Activated T-cell treated with anti-CD3 and anti-CD28 coated beads, Interleukin-2, amount 50 U/mL, for 1 hour (primary cell): ENCODE measurements at regions not wholly inside any gene's neighbourhood (a gene's known extent, or its start where the extent isn't known, plus 50 kb on each side); places are given as distances from the start of the nearest gene placed in this dataset.

Experiments used
- DNase-seq: peaks from one replicate; pipeline ENCODE4 v3.0.0-alpha.2; 2020

DNA sequence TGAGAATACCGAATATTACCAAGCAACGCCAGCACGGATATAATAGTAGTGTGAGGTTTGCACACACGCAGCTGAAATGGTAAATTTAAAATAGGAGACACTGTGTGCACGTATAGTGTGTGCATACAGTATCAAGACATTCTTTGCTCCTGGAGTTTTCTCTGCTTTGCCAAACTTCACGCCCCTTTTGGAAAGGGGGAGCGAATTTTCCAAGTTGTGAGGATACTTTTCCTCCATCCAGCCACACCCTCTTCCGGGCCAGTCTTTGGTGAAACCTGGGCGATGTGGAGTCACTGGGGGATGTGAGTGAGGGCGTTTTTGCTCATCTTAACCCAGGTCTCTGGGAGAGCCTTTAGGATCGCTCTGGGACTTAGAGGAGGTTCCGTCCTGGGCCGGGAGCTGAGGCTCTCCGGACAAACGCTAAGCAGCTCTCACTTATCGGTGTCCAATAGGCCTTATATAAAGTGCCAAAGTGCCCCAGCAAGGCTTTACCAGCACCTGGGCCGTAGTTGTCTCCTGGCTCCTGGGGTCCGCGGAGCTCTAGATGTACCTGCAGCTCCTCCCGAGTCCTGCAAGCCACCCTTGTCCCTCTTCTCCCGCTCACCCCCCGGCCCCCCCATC, 160.0 kb upstream of the MKI67 start:
- DNase-seq = no peak

DNA sequence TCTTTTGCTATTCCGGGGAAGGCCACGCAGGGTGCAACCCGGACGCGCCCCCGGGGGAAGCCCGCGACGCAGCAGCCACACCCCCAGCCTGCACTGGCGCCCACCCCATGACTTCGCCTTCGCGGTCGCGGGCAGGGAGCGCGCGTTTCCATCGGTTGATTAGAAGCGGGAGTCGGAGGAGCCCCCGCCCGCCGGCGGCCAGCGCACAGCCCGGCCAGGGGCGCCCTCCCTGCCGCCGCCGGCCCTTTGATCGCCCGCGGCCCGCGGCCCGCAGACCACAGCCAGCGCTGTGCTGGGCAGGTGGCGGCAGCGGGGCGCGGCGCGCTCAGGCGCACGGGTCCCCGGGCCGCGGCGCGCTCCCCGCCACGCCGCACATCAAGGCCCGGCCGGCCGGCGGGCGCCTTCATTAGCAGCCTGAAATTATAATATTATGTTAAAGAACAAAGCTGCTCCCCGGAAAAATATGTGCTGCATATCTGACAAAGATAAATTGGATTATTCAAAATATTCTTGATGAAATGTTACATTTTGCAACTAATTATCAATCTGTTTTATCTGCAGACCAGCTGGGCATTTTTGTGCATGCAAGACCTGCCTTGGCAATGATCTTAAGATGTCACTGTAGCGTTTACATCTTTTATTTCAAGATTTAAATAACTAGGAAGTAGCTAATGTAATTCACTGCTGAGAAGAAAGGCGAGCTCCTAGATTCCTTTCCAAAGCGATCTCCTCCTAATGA, 160.7 kb upstream of the MKI67 start:
- no peak for DNase-seq

DNA sequence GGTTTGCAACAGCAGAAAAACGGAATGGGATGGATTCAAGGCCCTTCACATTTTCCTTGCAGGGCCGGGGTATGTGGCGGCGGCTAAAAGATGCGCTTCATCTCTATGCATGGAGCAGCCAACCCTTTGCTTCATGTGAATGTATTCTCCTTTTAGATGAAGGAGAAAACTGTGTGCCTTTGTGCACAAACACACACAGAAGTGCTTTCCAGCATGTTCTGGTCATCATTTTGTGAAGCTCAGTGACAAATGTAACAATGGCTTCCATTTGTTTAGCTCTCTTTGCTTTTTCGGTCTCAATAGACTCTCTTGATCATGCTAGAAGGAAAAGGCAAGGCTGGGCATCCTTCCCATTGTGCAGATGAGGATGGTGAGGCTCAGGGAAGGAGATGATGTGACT, 161.7 kb upstream of the MKI67 start:
- no peak for DNase-seq

DNA sequence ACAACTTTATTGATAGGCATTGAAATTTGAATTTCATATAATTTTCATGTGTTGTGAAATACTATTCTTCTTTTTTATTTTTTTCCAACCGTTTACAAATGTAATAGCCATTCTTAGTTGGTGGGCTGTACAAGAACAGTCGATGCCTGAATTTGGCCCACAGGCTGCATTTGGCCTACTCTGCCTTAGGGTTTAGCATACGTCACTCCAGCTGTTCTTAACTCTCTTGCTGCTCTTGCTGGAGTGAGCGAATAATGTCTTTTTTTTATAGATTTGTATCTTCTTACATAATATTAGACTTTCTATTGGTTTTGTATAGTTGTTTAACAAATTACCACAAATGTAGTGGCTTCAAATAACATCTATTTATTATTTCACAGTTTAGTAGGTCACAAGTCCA, 163.4 kb upstream of the MKI67 start:
- no peak for DNase-seq

DNA sequence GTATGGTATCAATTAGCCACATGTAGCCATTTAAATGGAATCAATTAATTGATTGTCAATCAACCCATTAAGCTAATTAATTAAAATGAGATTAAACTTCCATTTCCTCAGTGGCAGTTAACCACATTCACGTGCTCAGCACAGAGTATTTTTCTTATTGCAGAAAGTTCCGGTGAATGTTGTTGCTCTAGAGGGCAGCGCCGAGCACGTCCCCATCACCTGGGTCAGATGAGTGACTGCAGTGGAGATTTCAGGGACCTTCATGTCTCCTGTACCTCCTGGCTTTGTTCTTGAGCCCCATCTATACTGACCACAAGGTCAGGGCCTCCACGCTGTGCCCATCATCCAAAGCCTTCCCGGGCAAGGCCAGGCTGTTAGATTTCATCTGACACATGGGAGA, 168.8 kb upstream of the MKI67 start:
- DNase-seq = no peak

DNA sequence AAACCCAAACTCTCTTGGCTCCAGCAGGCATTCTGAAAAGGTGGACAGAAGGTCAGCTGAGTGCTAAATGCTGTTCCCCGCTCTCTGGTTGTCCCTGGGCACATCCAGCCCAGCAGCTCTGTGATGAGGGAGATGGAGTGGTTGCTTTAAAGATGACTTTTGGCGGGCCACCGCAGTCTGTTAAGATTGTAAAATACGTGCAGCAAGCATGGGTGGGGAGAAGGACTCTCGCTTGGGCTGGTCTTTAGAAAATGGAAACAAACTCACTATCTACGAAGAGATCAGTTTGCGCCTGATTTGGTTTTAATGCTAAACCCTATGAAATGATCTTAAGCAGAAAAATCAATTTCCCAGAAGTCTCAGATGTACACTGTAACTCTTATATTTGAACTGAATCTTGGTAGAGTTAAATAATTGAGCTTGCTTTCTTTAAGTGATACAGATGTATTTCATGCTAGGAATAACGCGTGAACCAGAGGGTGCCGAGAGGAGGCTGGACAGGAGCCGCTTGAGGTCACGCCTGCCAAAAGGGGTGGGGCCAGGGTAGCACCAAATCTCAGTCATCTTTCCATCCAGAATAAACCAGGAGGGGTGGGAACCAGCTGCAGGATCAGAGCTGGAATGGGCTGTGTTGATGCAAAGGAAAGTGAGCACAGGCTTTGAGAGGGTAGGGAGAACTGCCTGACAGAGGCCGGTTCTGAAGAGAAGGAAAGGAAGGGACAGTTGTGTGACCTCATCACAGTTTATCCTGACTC, 170.2 kb upstream of the MKI67 start:
- no peak for DNase-seq

DNA sequence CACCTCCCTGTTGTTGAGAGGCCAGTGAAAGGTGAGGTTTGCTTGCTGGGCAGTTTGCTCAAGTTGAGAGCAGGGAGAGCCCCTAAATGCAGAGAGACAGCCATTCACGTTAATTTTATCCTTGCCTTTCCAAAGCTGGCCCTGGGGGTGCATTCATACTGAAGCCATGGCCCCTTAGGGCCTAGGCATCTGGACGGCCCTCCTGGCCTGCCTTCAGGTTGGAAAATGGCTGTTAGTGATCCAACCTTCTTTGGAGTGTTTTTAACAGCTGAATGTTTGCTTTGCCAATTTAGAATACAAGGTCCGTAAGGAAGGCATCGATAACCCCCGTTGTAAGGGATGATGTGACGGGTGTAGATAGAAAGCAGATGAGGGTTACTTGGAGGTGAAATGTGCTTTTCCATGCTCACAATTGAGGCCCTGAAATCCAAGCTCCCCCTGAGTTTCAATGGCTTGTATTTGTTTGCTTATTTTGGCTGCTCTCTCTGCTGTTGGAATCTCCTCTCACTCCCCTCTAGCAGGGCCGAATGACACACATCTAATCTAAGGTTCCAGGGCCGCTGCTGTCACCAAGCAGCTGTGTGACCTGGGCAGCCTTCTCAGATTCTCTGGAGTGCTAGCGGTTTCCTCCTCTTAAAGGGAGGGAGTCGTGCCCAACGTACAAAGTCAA, 171.6 kb upstream of the MKI67 start:
- no peak for DNase-seq

DNA sequence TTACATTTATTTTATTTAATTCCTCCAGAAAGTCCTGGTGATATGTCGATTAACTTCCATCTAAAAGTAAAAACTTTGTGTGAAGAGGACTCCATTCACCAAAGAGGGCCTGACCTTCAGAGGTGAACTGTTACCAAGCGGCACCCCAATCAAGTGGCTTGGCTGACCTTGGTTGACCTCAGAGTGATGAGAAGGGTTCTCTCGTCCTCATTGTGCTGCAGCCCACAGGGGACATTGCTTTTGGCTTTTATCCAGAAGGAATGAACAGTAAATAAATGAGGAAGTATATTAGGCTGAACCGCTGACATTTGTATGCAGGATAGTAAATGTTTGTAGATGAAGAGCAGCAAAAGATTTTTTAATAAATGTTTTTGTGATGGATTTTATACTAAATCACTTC, 172.4 kb upstream of the MKI67 start:
- DNase-seq = no peak

DNA sequence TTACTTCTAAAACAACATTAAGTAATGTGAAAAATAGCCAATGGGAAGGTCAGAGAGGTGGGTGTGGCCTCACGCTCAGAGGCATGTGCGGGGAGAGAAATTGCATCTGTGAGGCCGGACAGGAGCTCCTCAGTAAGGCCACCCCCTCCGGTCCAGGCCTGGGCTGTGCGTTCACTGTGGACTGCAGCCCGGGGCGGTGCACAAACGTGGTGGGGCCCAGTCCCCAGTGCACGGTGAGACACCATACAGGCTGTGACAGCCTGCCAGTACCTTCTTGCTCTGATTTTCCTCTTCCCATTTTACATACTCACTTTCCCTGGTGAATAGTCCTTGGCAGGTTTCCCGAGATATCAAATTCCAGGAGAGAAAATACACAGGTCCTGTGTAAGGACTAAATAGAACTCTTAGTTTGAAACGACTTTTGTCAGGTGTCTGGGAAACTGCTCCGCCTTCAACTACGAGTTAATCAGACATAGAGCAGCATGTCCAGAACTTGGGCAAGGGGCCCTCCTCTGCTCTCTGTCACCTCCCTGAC, 174.1 kb upstream of the MKI67 start:
- no peak for DNase-seq

DNA sequence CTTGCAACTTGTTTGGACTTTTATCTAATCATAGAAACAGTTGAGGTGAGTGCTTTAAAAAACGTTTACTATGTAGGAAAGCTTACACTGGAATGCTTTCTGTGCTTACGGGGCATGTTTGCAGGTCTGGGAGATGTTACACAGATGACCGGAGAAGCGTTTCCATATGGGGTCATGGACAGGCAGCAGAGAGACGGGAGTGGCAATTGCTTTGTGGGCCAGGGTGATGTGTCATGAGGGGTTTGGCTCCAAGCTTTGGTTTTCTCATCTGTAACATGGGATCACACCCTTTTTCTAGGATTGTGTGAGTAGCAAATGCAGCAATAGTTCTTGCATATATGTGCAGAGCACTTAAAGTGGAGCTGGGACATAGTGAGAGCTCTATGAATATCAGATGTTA, 174.8 kb upstream of the MKI67 start:
- DNase-seq = no peak

DNA sequence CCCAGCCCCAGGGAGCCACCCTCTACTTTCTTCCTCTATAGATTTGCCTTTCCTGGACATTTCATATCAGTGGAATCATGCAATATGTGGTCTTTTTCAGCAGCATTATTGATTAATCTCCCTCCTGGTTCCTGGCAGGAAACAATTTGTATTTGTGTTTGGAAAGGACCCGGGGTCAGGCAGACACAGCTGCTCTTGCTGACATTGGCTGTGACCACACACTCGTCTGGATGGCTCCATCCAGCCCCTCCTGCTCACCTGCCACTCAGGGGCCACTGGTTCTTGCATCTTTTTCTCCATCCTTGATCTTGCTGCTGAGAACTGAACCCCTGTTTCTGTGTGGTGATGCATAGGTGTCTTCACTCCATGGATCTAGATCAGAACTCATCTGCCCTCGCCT, 176.6 kb upstream of the MKI67 start:
- no peak for DNase-seq

DNA sequence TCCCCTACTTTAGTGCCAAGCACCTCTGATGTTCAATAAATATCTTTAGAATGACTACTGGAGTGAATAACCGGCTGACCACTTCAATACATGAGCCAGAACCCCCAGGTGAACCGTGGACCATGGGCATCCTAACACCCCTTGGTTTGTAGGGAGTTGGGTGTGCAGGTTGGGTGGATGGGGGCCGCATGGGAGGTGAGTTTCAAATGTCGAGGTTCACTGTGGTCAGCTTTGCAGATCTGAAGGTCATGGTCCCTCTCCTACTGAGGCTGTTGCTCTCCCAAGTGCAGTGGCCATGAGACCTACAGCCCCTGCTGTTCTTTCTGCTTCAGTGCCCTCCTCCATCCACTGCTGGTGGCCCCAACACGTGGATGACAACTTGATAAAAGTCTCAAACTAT, 178.0 kb upstream of the MKI67 start:
- no peak for DNase-seq

DNA sequence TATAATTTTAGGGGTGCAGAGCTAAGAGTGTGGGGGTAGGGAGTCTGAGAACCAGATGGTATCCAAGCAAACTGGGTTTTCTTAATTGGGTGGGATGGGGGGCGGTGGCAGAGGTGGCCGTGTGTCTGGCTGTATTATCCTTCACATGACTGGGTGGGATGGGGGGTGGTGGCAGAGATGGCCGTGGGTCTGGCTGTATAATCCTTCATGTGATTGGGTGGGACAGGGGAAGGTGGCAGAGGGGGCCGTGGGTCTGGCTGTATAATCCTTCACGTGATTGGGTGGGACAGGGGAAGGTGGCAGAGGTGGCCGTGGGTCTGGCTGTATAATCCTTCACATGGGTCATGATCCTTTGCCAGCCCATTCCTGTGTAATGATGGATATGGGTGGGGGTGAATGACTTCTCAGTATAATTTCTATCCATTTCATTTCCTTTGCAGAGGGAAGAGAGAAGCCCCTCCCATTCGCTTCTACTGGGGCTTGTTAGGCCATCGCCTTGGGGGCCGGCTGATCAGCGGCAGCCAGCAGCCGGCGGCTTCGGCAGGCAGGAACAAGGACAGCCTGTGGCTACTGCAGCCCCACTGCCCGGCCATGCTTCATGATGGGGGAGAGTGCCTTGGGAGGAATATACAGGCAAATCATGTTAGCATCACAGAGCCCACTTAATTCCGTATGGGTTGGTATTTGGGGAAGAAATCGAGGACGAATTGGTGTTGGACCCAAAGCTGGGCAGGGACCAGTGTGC, 179.6 kb upstream of the MKI67 start:
- DNase-seq = no peak

DNA sequence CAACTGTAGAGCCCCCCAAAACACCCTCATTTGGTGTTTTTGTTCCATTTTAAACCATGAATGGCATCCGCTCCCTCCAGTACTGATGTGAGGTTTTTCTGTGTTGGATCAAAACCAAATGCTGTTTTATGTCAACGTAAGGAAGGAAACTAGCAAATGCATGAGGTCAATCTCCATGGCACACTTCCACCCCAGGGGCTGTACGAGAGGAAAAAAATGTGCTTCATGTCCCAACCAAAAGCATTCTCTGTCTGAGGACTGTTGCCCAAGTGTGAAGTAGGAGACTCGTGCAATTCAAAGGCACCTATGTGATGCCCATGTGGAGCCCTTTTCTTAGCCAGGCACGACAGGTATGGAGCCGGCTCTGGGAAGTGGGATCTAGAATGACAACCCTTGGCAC, 180.3 kb upstream of the MKI67 start:
- DNase-seq = no peak

DNA sequence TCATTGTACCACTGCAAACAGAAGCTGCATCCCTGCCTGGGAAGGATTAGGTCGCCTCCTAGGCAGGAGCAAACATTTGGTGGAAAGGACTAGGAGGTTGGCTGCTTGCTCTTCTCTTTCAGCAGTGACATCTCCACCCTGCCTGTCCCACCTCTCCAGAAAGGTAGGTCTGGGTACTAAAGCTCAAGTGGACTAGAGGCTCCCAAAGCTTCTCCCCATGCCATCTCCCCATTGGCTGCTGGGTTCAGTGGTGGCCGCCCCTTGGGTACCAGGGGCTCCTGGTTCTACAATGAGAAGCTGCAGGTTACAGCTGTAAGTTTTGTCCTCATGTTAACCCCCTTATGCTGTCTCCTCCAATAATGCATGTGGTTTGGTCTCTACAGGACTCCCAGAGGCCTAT, 180.7 kb upstream of the MKI67 start:
- no peak for DNase-seq

DNA sequence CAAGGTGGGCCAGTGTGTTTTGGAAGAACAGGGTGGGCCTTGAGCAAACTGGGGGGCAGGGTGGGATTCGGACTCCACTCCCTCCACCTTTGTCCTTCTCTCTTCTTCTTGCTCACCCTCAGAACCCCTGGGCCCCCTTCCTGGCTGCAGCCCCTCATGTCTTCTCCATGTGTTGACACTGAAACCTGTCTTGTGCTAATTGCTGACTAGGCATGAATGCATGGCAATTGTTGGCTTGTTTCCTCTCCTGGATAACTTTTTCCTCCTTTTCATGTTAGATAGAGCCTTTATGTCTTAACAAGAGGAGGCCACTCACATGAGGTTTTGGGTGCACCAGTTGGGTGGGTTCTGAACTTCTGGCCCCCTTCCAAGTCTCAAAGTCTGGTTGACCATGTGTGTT, 181.6 kb upstream of the MKI67 start:
- DNase-seq = no peak

DNA sequence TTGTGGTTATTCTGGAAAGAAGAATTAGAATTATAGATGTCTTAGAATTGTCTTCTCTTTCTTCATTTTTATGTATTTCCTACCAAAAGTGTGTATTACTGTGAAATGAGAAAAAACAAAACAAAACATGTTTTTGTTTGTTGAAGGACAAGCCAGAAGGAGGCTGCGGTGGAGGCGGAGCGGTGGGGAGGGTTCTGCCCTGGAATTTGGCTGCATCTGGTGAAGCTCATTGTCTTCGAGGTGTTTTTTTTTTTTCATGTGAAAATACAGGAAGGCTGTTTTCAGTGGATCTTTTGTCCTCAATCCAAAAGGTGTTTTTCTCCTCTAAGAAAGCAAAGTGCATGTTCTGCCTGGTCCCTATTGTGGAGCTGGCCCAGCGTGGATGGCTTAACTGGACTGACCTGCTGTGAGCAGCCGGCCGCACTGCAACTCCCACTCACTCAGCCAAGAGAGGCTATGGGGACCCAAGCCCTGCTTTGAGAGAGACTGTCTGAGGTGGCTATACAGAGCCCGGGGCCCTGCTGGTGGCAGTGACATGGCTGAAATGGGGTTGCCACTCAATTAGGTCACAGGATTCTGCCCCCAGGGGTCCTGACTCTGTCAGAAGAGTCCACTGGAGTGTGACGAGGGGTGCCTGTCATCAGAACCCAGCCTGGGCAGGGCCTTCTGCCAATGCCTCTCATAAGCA, 184.9 kb upstream of the MKI67 start:
- DNase-seq = no peak

DNA sequence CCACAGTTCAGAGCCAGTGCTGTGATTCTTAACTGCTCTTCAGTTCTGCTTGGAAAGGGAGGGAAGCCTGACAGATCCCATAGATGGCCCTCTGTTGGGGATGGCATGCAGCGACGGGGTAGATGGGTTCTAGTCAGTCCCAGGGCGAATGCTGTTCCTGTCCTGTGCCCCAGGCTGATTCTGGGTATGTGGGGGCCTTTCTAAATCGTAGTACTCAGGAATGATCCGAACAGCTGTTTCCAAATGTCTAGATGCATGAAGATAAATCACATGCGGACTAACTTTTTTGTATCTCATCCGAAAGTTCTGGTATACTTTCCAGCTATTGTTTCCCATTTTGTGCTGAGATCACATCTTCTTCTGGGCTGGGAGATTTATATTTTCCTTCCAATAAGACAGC, 186.0 kb upstream of the MKI67 start:
- DNase-seq = no peak

DNA sequence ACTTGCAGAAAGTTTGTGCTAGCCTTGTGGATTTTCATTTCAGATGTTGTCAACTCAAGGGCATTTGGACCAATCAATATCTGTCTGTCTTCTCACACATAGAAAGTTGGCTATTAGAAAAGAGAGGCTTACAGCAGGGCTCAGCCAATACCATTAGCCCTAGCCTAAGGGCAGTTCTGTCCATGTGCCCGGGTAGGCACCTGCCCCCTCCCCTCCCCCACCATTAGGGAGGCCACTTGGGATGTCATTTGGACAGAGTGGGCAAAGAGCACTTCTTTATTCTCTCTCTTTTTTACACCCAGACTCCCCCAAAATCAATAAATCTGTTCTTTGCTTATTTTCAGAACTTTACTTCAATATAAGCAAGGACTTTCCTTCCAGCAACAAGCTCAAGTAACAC, 188.5 kb upstream of the MKI67 start:
- DNase-seq = no peak

DNA sequence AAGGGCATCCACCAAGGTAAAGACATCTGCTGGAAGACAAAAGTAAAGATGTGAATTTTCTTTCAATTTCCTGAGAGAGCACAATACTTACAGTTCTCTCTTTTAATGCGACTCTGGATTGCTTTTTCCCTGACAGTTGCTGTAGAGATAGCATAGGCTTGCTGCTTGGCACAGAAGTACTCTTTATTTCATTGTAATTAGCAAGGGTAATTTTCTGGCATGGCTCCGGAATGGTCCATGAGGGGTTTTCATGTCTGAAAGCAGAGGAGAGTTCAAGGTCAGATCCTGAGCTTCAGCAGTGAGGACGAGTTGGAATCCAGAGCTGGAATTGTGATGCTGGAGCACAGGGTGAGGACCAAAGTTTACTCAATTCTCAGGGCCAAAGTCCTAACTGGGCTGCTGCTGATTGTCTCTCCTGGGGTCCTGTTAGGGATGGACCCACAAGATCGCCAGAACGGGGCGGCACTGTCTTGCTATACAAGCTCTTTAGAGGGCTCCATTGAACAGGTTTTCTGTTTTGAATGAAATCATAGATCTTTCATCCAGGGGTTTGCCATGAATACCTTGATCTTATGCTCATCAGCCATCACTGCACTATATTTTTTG, 190.0 kb upstream of the MKI67 start:
- no peak for DNase-seq

DNA sequence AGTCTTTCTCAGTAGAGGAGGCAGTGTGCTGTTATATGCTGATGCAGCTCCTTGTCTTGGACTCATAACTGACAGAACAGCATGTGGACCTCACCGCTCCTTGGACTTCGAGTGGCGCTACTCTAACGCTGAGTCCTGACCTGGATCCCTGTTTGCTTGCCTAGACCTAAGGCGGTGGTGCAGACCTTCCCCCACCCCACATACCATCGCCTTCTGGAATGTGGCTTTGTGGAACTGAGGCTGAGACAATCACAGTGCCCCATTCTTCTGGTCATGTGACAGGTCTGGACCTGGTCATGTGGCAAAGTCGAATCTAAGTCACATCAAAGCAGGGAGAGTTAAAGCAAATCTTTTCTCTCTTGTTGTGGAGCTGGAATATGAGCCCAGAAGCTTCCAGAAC, 190.7 kb upstream of the MKI67 start:
- DNase-seq = no peak

DNA sequence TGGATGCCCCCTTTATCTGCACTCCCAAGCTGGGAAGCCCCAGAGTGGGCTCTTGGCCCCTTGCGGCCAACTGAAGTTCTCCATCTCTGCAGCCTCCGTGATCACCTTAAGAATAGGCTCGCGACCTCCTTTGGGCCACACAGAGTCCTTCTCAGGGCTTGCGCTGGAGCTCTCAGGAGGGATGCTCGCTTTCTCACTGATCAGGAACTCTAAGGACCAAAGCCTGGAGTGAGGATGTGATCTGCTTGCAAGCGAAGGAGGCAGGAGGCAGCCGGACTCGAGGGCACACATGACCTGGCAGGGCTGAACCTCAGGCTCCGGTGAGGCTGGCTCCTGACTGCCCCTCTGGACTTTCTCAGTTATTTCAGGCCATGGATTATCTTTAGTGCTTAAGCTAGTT, 192.1 kb upstream of the MKI67 start:
- DNase-seq = no peak
